ENCODE measurements at regions not wholly inside any gene's neighbourhood (a gene's known extent, or its start where the extent isn't known, plus 50 kb on each side); places are given as distances from the start of the nearest gene placed in this dataset.

- no peak for TF ChIP-seq CTCF (conservative IDR thresholded peaks at IDR 0.05; ENCODE audit: low read depth in 2 of 2)
- no peak for TF ChIP-seq POLR2AphosphoS5 (IDR thresholded peaks at IDR 0.05; ENCODE audit: low read depth)
- no peak for TF ChIP-seq EZH2 (IDR thresholded peaks at IDR 0.05; ENCODE audit: low read depth, unreplicated experiment)
Observed at GRCh38 chr4:115972967-115973366, 859.5 kb upstream of the NDST4 start.

Data from GM23338 (cell line).